HepG2 (cell line): ENCODE measurements at regions not wholly inside any gene's neighbourhood (a gene's known extent, or its start where the extent isn't known, plus 50 kb on each side); places are given as distances from the start of the nearest gene placed in this dataset.

Experiments
- ATAC-seq: fragments of 200-7000 bp; cut with Tn5 transposase; 3 replicates; pipeline ENCODE4 v1.9.1; 2020; ENCODE audit warnings: mild to moderate bottlenecking, moderate library complexity
- BruUV-seq: library from RNA; stranded (reverse); fragments of 400-500 nt; replicated peaks from 2 replicates; lab custom pipeline; 2021; lab: Mats Ljungman, UMichigan
- CTCF ChIA-PET: fragments of 300-600 bp; formaldehyde crosslinking; extraction: SDS; loops from one replicate; lab custom pipeline; 2021; ENCODE audit warnings: low total read pairs, inconsistent platforms, low intra/inter-chr PET ratio; lab: Yijun Ruan, JAX
- POLR2A ChIA-PET: fragments of 350-600 bp; sonication (Branson Sonifier 250); formaldehyde crosslinking; loops from one replicate; lab custom pipeline; 2020; ENCODE audit warnings: antibody characterized with exemption, inconsistent platforms; lab: Yijun Ruan, JAX
- DNase-seq: peaks from one replicate; pipeline ENCODE4 v3.0.0-alpha.2; 2015; ENCODE audit warnings: low spot score
- FAIRE-seq: peaks from 3 replicates; lab custom pipeline; 2011; peaks lifted over from hg19 to GRCh38; lab: Jason Lieb, UNC
- H2AFZ ChIP-seq: one replicate; pipeline ENCODE4 v1.6.1; 2011; ENCODE audit warnings: low read length, inconsistent platforms
- H3K27ac ChIP-seq: fragments of 300-600 bp; 3 replicates; pipeline ENCODE4 v1.8.0; 2011; ENCODE audit warnings: mixed run types, mild to moderate bottlenecking, mixed read lengths, low read length, inconsistent platforms; ENCODE audit not compliant: insufficient read depth; ENCODE audit errors: extremely low read length
- H3K27me3 ChIP-seq, 2 experiments: fragments of 200-600 bp in 1 of 2; 2 replicates in 1 of 2; 3 replicates in 1 of 2; pipeline versions ENCODE4 v1.6.0 to v1.8.0; 2011; ENCODE audit warnings: low read length in 2 of 2, mild to moderate bottlenecking in 2 of 2, moderate library complexity in 2 of 2, inconsistent platforms in 1 of 2; ENCODE audit not compliant: insufficient read depth in 2 of 2, control insufficient read depth in 1 of 2
- H3K36me3 ChIP-seq, 2 experiments: fragments of 200-600 bp in 1 of 2; replicated peaks in 1 of 2; 2 replicates in 1 of 2; 3 replicates in 1 of 2; pipeline versions ENCODE4 v1.5.1 to v1.8.0; 2011; ENCODE audit warnings: low read length in 2 of 2, inconsistent platforms in 1 of 2; ENCODE audit not compliant: insufficient read depth in 2 of 2, control insufficient read depth in 1 of 2
- H3K4me1 ChIP-seq: 2 replicates; pipeline ENCODE4 v1.5.1; 2012; ENCODE audit warnings: low read length, inconsistent platforms; ENCODE audit not compliant: insufficient read depth
- H3K4me2 ChIP-seq: 2 replicates; pipeline ENCODE4 v1.6.0; 2011; ENCODE audit warnings: low read depth, low read length, inconsistent platforms
- H3K4me3 ChIP-seq, 3 experiments: fragments of 200-600 bp in 1 of 3; sonication (generic), shearing (Covaris generic) in 1 of 3; replicated peaks in 1 of 3; 2 replicates each; pipeline ENCODE4 v1.5.1; 2011 to 2016; ENCODE audit warnings: low read length in 3 of 3, inconsistent platforms in 2 of 3, low read depth in 2 of 3, mild to moderate bottlenecking in 2 of 3, control low read depth in 1 of 3, mixed read lengths in 1 of 3; ENCODE audit not compliant: insufficient read depth in 1 of 3
- H3K79me2 ChIP-seq: one replicate; pipeline ENCODE4 v1.6.1; 2011; ENCODE audit warnings: low read length, inconsistent platforms; ENCODE audit not compliant: insufficient read depth
- H3K9ac ChIP-seq: 2 replicates; pipeline ENCODE4 v1.6.0; 2011; ENCODE audit warnings: mild to moderate bottlenecking, low read depth, low read length, inconsistent platforms; ENCODE audit not compliant: insufficient read depth
- H3K9me3 ChIP-seq: 2 replicates; pipeline ENCODE4 v1.5.1; 2012; ENCODE audit warnings: mild to moderate bottlenecking, low read length
- H4K20me1 ChIP-seq: 2 replicates; pipeline ENCODE4 v1.6.0; 2011; ENCODE audit warnings: inconsistent platforms, mild to moderate bottlenecking, low read length, moderate library complexity; ENCODE audit not compliant: insufficient read depth
- HDAC6 ChIP-seq: fragments of 200-600 bp; sonication (generic); IDR thresholded peaks from 2 replicates; pipeline ENCODE4 v1.7.0; 2017; ENCODE audit warnings: mild to moderate bottlenecking, antibody characterized with exemption, low read length, low read depth
- MAFK ChIP-seq, 2 experiments: IDR thresholded peaks in 1 of 2; conservative IDR thresholded peaks in 1 of 2; 2 replicates each; pipeline ENCODE4 v1.6.1; 2011; ENCODE audit warnings: improper control_type of control experiment in 2 of 2, low read length in 2 of 2
- RFXAP ChIP-seq: sonication (generic); formaldehyde crosslinking; IDR thresholded peaks from 2 replicates; pipeline ENCODE4 v1.4.0; 2020; ENCODE audit warnings: missing genetic modification reagents, borderline replicate concordance
- RXRA ChIP-seq: sonication (generic); formaldehyde crosslinking; IDR thresholded peaks from 2 replicates; pipeline ENCODE4 v1.5.1; 2020; ENCODE audit warnings: missing genetic modification reagents
- XBP1 ChIP-seq: sonication (generic); formaldehyde crosslinking; IDR thresholded peaks from 2 replicates; pipeline ENCODE4 v1.5.0; 2020; ENCODE audit warnings: missing genetic modification reagents
- YY1 ChIP-seq: IDR thresholded peaks from 2 replicates; pipeline ENCODE4 v1.6.1; 2011; ENCODE audit warnings: low read length, low read depth, moderate library complexity, mild to moderate bottlenecking; ENCODE audit not compliant: insufficient read depth, insufficient replicate concordance
- ZNF275 ChIP-seq: sonication (generic); formaldehyde crosslinking; IDR thresholded peaks from 2 replicates; pipeline ENCODE4 v1.8.0; 2022; ENCODE audit warnings: missing genetic modification reagents, mild to moderate bottlenecking, inconsistent platforms, borderline replicate concordance
- WGBS: methylation state at CpG from one replicate; pipeline ENCODE4 v1.1.6; 2017; ENCODE audit warnings: low lambda C conversion rate; 5-methylcytosine and 5-hydroxymethylcytosine counted together
- in situ Hi-C: cut with HindIII; loops from 2 replicates; pipeline ENCODE4 v1.10.0; 2017; ENCODE audit warnings: low pct_unique_long_range_greater_than_20kb; ENCODE audit not compliant: extremely low pct_ligation_motif_present
- intact Hi-C: fragments of 100-400 bp; cut with micrococcal nuclease; formaldehyde crosslinking; loops from one replicate; pipeline ENCODE4 v1.10.0; 2022; ENCODE audit not compliant: unreplicated experiment
- TF ChIP-seq, protein P1 (sequence below): sonication (generic); formaldehyde crosslinking; IDR thresholded peaks from 2 replicates; pipeline ENCODE4 v1.5.1; 2020; ENCODE audit warnings: missing genetic modification reagents, mild to moderate bottlenecking, borderline replicate concordance
- TF ChIP-seq, protein P2 (sequence below): sonication (generic); formaldehyde crosslinking; conservative IDR thresholded peaks from 2 replicates; pipeline ENCODE4 v1.8.0; 2022; ENCODE audit warnings: missing genetic modification reagents

- TF ChIP-seq, protein P1, sequence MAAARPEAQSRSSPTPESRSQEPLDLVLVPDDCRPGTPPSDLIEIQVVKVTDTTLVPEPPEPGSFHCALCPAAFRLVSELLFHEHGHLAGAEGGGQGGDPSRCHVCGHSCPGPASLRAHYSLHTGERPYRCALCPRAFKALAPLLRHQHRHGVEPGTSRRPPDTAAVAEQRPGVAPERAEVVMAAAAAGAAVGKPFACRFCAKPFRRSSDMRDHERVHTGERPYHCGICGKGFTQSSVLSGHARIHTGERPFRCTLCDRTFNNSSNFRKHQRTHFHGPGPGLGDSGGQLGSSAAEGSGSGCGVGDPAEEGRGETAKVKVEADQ (CRISPR knock-in tag), result no peak
- TF ChIP-seq MAFK (conservative IDR thresholded peaks at IDR 0.05 in 1 of 2, IDR thresholded peaks at IDR 0.05 in 1 of 2; ENCODE audit: low read length in 2 of 2) (no peak), YY1 (no peak), RXRA (CRISPR knock-in tag) (no peak), XBP1 (no peak)
- TF ChIP-seq, all 625 proteins: peak for 0
Measured at GRCh38 chr10:59464483-59464882, 102.1 kb upstream of the FAM13C start (continued).

DNA sequence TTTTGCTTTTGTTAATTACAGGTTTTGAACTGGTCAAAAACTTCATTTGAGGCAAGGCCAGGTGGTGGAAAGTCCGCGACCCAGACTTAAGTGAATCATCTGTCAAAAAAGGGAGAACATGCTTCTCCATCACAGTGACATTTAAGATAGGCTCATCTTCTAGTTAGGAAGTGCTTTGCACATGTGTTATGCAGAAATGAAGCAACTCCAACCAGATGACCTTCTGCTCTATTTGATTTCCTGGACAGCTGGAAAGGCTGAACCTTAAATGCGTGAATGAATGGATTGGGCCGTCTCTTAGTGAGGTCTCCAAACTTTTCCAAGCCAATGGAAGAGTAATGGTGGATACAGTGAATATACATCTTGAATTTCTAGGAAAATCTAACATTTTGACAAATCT, 101.6 kb upstream of the FAM13C start:
- Histone ChIP-seq H3K4me2 (no peak overlapping the region), H3K79me2 (no peaks in the 10 kb centered on the region), H3K9ac (no peak overlapping the region), H3K27me3 (no peaks in the 10 kb centered on the region), H4K20me1 (no peaks in the 10 kb centered on the region), H3K9me3 (no peaks in the 10 kb centered on the region), H2AFZ (no peak overlapping the region), H3K27ac (no peak overlapping the region), H3K4me3 (no peak overlapping the region), H3K4me1 (no peaks in the 10 kb centered on the region)
- WGBS, result 56% methylated on average over 4 of the region's 4 CpGs
- FAIRE-seq, result no peak
- DNase-seq, result no peak
- intact Hi-C loops (no loop called here), in situ Hi-C loops (no loop called here)
- no peak for ATAC-seq
- ChIA-PET CTCF (no interaction called here), POLR2A (no interaction called here)
- TF ChIP-seq RFXAP (CRISPR knock-in tag) (no peak), HDAC6 (no peak), ZNF275 (CRISPR knock-in tag) (no peak)
- TF ChIP-seq, protein P2, sequence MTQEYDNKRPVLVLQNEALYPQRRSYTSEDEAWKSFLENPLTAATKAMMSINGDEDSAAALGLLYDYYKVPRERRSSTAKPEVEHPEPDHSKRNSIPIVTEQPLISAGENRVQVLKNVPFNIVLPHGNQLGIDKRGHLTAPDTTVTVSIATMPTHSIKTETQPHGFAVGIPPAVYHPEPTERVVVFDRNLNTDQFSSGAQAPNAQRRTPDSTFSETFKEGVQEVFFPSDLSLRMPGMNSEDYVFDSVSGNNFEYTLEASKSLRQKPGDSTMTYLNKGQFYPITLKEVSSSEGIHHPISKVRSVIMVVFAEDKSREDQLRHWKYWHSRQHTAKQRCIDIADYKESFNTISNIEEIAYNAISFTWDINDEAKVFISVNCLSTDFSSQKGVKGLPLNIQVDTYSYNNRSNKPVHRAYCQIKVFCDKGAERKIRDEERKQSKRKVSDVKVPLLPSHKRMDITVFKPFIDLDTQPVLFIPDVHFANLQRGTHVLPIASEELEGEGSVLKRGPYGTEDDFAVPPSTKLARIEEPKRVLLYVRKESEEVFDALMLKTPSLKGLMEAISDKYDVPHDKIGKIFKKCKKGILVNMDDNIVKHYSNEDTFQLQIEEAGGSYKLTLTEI (CRISPR knock-in tag), result no peak
- TF ChIP-seq, all 625 proteins: peak for 0
- no TSS peak for BruUV-seq
- no peaks in the 10 kb centered on the region for H3K36me3 ChIP-seq
